ENCODE measurements at regions not wholly inside any gene's neighbourhood (a gene's known extent, or its start where the extent isn't known, plus 50 kb on each side); places are given as distances from the start of the nearest gene placed in this dataset.

- in situ Hi-C loops (cut with MboI; ENCODE audit: low sequenced_read_pairs): loop anchor here (25.0 kb wide), 1 partner anchor 432 kb away; no protein-coding TSS in a partner anchor
These were observed 322.3 kb downstream of the DUSP6 start for GRCh38 chr12:89029961-89030360.

- in situ Hi-C loops (cut with MboI; ENCODE audit: low sequenced_read_pairs): loop anchor here (25.0 kb wide), 1 partner anchor 1938 kb away; the partner anchor contains the start of gene CCER1
These were observed 327.7 kb downstream of the DUSP6 start for GRCh38 chr12:89024580-89024979.

- in situ Hi-C loops (cut with MboI; ENCODE audit: low sequenced_read_pairs): loop anchor here (25.0 kb wide), 1 partner anchor 1938 kb away; the partner anchor contains the start of gene CCER1
These were observed 328.4 kb downstream of the DUSP6 start for GRCh38 chr12:89023936-89024335.

GRCh38 chr12:89020689-89021088 lies 331.6 kb downstream of the DUSP6 start:
- in situ Hi-C loops (cut with MboI; ENCODE audit: low sequenced_read_pairs): loop anchor here (25.0 kb wide), 1 partner anchor 1942 kb away; the partner anchor contains the start of gene CCER1

GRCh38 chr12:89020121-89020480 lies 332.2 kb downstream of the DUSP6 start:
- in situ Hi-C loops (cut with MboI; ENCODE audit: low sequenced_read_pairs): loop anchor here (25.0 kb wide), 1 partner anchor 1942 kb away; the partner anchor contains the start of gene CCER1

- in situ Hi-C loops (cut with MboI; ENCODE audit: low sequenced_read_pairs): loop anchor here (10.0 to 25.0 kb wide), 2 partner anchors 505 to 1943 kb away; partner anchors contain the start of genes CCER1, GALNT4 and POC1B
These were observed 332.7 kb downstream of the DUSP6 start for GRCh38 chr12:89019439-89020120.

GRCh38 chr12:89016970-89017778 lies 335.1 kb downstream of the DUSP6 start:
- in situ Hi-C loops (cut with MboI; ENCODE audit: low sequenced_read_pairs): loop anchor here (10.0 to 25.0 kb wide), 2 partner anchors 508 to 1945 kb away; partner anchors contain the start of genes CCER1, GALNT4 and POC1B

- in situ Hi-C loops (cut with MboI; ENCODE audit: low sequenced_read_pairs): loop anchor here (10.0 to 25.0 kb wide), 2 partner anchors 509 to 1947 kb away; partner anchors contain the start of genes CCER1, GALNT4 and POC1B
These were observed 336.9 kb downstream of the DUSP6 start for GRCh38 chr12:89015419-89015818.

- in situ Hi-C loops (cut with MboI; ENCODE audit: low sequenced_read_pairs): loop anchor here (25.0 kb wide), 2 partner anchors 361 to 861 kb away; partner anchors contain the start of genes CEP290 and TMTC3
These were observed 353.9 kb downstream of the DUSP6 start for GRCh38 chr12:88998421-88998820.

GRCh38 chr12:88996200-88996788 lies 356.0 kb downstream of the DUSP6 start:
- in situ Hi-C loops (cut with MboI; ENCODE audit: low sequenced_read_pairs): loop anchor here (25.0 kb wide), 2 partner anchors 359 to 859 kb away; partner anchors contain the start of genes CEP290 and TMTC3

- in situ Hi-C loops (cut with MboI; ENCODE audit: low sequenced_read_pairs): loop anchor here (25.0 kb wide), 2 partner anchors 358 to 858 kb away; partner anchors contain the start of genes CEP290 and TMTC3
These were observed 357.3 kb downstream of the DUSP6 start for GRCh38 chr12:88994971-88995370.

GRCh38 chr12:88994537-88994936 lies 357.8 kb downstream of the DUSP6 start:
- in situ Hi-C loops (cut with MboI; ENCODE audit: low sequenced_read_pairs): loop anchor here (25.0 kb wide), 2 partner anchors 357 to 857 kb away; partner anchors contain the start of genes CEP290 and TMTC3

- in situ Hi-C loops (cut with MboI; ENCODE audit: low sequenced_read_pairs): loop anchor here (25.0 kb wide), 2 partner anchors 356 to 856 kb away; partner anchors contain the start of genes CEP290 and TMTC3
These were observed 358.6 kb downstream of the DUSP6 start for GRCh38 chr12:88993651-88994050.

GRCh38 chr12:88986056-88986455 lies 366.2 kb downstream of the DUSP6 start:
- in situ Hi-C loops (cut with MboI; ENCODE audit: low sequenced_read_pairs): loop anchor here (25.0 kb wide), 2 partner anchors 349 to 849 kb away; partner anchors contain the start of genes CEP290 and TMTC3

- in situ Hi-C loops (cut with MboI; ENCODE audit: low sequenced_read_pairs): loop anchor here (25.0 kb wide), 2 partner anchors 348 to 848 kb away; partner anchors contain the start of genes CEP290 and TMTC3
These were observed 366.7 kb downstream of the DUSP6 start for GRCh38 chr12:88985631-88986030.

GRCh38 chr12:88985011-88985410 lies 367.3 kb downstream of the DUSP6 start:
- in situ Hi-C loops (cut with MboI; ENCODE audit: low sequenced_read_pairs): loop anchor here (25.0 kb wide), 2 partner anchors 348 to 848 kb away; partner anchors contain the start of genes CEP290 and TMTC3

GRCh38 chr12:88982694-88983093 lies 369.6 kb downstream of the DUSP6 start:
- in situ Hi-C loops (cut with MboI; ENCODE audit: low sequenced_read_pairs): loop anchor here (25.0 kb wide), 2 partner anchors 345 to 845 kb away; partner anchors contain the start of genes CEP290 and TMTC3

- in situ Hi-C loops (cut with MboI; ENCODE audit: low sequenced_read_pairs): loop anchor here (25.0 kb wide), 2 partner anchors 340 to 840 kb away; partner anchors contain the start of genes CEP290 and TMTC3
These were observed 375.2 kb downstream of the DUSP6 start for GRCh38 chr12:88977115-88977514.

- in situ Hi-C loops (cut with MboI; ENCODE audit: low sequenced_read_pairs): no loop called here
These were observed 378.3 kb downstream of the DUSP6 start for GRCh38 chr12:88973998-88974397.

GRCh38 chr12:88970740-88971139 lies 381.6 kb downstream of the DUSP6 start:
- in situ Hi-C loops (cut with MboI; ENCODE audit: low sequenced_read_pairs): no loop called here

Data from HL-60/S4 treated with phorbol 12-myristate 13-acetate at 8.2 ng/mL for 4 days and 3 days (cell line).